H4 (cell line): ENCODE measurements at regions not wholly inside any gene's neighbourhood (a gene's known extent, or its start where the extent isn't known, plus 50 kb on each side); places are given as distances from the start of the nearest gene placed in this dataset.
"Not testable (repeated sequence)": the region's sequence is repeated elsewhere in the genome, so short reads cannot be mapped to it uniquely, and the experiment has no call there.

Experiments used
- DNase-seq: peaks from one replicate; pipeline ENCODE4 v3.0.0-alpha.2; 2015; ENCODE audit warnings: low spot score

GRCh38 chr13:33659466-33659865, 158.5 kb upstream of the RFC3 start:
- DNase-seq = no peak

- no peak for DNase-seq
These were observed 158.1 kb upstream of the RFC3 start for GRCh38 chr13:33659894-33660293.

GRCh38 chr13:33662392-33662791, 155.6 kb upstream of the RFC3 start:
- DNase-seq = no peak

GRCh38 chr13:33665626-33666175, 152.2 kb upstream of the RFC3 start:
- no peak for DNase-seq

- no peak for DNase-seq
These were observed 146.4 kb upstream of the RFC3 start for GRCh38 chr13:33671560-33671959.

GRCh38 chr13:33672022-33672421, 145.9 kb upstream of the RFC3 start:
- DNase-seq = not testable (repeated sequence)

- peak; percentile 28 for DNase-seq
These were observed 141.6 kb upstream of the RFC3 start for GRCh38 chr13:33676045-33676989.

- no peak for DNase-seq
These were observed 140.7 kb upstream of the RFC3 start for GRCh38 chr13:33677215-33677614.

GRCh38 chr13:33678084-33678483, 139.9 kb upstream of the RFC3 start:
- no peak for DNase-seq

- peak; percentile 57 for DNase-seq
These were observed 138.9 kb upstream of the RFC3 start for GRCh38 chr13:33678906-33679657.

- no peak for DNase-seq
These were observed 138.3 kb upstream of the RFC3 start for GRCh38 chr13:33679658-33680012.

- DNase-seq = no peak
These were observed 135.9 kb upstream of the RFC3 start for GRCh38 chr13:33682020-33682564.

- DNase-seq = not testable (repeated sequence)
These were observed 135.3 kb upstream of the RFC3 start for GRCh38 chr13:33682646-33683045.

GRCh38 chr13:33683376-33683775, 134.6 kb upstream of the RFC3 start:
- no peak for DNase-seq

GRCh38 chr13:33684874-33685273, 133.1 kb upstream of the RFC3 start:
- DNase-seq = no peak

- no peak for DNase-seq
These were observed 131.0 kb upstream of the RFC3 start for GRCh38 chr13:33686772-33687480.

- DNase-seq = no peak
These were observed 127.6 kb upstream of the RFC3 start for GRCh38 chr13:33690354-33690753.

- no peak for DNase-seq
These were observed 126.0 kb upstream of the RFC3 start for GRCh38 chr13:33691980-33692379.

- DNase-seq = no peak
These were observed 125.4 kb upstream of the RFC3 start for GRCh38 chr13:33692531-33692930.

GRCh38 chr13:33694546-33694945, 123.4 kb upstream of the RFC3 start:
- DNase-seq = no peak

GRCh38 chr13:33696530-33696929, 121.4 kb upstream of the RFC3 start:
- DNase-seq = no peak

GRCh38 chr13:33697926-33698325, 120.0 kb upstream of the RFC3 start:
- no peak for DNase-seq
